ENCODE measurements at regions not wholly inside any gene's neighbourhood (a gene's known extent, or its start where the extent isn't known, plus 50 kb on each side); places are given as distances from the start of the nearest gene placed in this dataset.

- ATAC-seq (no peak), DNase-seq (no peak)
Measured at GRCh38 chr21:24894324-24894723, 713.0 kb downstream of the MRPL39 start.

DNA sequence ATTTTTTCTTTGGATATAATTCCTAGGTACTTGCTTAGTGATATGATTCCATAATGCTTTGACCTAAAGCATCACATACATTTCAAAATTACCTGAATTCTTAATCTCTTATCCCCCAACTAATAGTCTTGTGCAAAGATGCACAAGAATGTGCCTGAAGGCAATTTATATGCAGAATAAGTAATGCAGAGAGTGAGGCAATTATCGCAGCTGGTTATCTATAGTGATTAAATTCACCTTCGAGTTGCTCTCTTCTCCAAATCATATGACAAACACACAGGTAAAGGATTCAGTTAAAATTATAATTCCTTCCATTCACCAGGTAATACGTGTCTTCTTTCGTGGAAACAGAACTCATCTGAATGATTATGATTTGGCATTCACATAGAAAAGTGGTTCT lies 717.3 kb downstream of the MRPL39 start:
- no peak for ATAC-seq
- no peak for DNase-seq

DNA sequence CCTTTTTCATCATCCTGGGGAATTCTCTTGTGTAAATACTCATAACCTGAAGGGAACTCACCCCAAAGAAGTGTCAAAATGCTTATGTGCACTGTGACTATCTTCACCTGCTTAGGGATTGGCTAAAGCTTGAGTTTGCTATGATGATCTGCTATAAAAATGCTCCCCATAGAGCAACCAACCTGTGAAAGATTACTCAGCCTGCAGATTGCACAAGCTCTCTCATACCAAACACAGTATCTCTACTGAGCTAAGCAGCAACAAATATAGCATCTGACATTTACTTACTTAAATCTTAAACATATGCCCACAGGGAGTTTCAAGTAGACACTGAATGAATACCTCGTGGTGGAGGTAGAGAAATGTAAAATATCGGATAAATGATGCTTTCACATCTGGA lies 725.8 kb downstream of the MRPL39 start:
- no peak for DNase-seq
- ATAC-seq, result no peak

DNA sequence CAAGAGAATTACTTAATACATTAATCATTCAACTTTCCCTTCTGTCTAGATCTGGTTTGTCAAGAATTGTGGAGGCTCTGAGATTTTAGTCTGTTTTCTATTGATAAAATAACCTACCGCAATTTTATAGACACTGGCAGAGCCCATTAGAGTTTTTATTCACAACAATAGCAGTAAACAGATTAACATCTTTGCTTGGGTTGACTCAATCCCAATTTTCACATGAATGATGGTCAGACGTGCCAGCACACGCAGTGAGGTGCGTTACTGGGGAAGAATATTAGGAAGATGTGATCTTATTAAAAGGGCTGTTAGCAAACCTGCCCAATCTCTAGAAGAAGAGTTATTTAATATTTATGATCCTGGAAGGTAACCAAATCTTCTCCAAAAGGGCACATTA lies 736.6 kb downstream of the MRPL39 start:
- DNase-seq, result no peak
- ATAC-seq, result no peak

DNA sequence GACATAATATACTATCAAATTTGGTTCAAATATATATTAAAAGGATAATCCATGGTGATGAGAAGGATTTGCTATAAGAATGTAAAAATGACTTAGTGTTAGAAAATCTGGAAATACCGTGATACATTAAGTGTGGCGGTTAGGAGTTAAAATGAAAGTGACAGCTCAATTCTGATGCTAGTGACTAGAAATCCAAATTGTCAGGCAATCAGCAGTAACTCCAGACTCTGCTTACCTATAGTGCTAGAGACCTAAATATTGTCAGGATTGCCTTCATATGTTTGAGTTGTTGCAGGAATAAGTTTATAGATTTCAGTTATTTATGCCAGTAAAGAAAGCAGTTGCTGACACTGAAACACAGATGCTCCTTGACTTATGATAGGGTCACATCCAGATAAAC lies 737.4 kb downstream of the MRPL39 start:
- ATAC-seq (no peak), DNase-seq (no peak)

DNA sequence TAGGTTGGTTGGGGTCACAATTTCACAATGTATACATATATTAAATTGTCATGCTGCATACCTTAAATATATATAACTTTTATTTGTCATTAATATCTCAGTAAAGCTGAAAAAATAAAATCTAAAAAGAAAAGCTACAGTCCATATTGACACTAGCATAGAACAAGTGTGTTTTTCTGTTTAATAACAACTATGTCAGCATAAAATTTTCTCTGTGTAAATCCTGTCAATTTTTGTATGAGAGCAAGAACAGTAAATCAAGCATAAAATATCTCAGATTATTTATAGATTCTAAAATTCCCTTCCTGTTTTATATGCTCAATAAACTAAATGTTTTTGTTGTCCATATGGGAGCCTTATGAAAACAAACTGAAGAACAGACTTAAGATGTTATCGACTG lies 739.2 kb downstream of the MRPL39 start:
- DNase-seq, result no peak
- no peak for ATAC-seq

- DNase-seq (no peak), ATAC-seq (no peak)
Measured at GRCh38 chr21:24861471-24861870, 745.8 kb downstream of the MRPL39 start.

DNA sequence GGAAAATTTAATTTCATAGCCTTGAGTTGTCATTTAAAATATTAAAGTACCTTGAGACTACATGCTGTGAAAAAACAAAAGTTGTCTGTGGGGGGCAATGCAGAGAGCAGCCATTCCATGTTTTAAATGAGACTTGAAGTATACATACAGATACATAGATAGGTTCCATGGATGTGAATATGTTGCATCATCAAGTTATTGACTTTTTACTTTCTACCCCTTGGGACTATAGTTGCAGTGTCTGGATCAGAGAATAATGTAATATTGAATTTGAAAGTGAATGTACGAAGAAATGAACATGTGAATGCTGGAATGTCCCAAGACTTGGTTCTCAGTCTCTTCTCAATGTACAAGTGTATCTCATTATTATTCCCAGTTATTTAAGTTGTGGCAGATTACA lies 751.0 kb downstream of the MRPL39 start:
- no peak for DNase-seq
- ATAC-seq, result no peak

DNA sequence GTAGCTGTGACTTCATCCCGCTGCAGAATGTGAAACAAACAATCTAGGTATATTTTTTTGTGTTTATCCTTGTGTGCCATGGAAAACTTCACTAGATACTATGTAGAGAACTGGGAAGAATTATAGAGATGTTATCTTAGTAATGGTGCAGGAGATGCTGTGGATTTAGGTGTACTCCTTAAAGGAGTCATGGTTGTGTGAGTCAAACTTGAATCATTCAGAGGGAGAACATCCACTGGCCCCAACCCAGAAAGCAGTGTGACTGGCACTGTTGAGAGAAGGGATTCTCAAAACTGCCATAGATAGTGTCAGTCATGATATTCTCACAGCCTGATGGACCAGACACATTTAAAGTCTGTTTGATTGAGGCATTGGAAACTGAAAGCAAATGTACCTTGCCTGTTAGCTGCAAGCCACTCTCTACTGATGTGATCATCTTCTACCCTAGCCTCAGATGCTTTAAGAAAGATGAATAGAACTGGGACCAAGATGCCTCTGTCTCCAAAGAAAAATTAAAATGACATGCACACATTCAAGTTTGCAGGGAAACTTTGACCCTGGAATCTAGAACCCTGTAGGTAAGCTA lies 754.6 kb downstream of the MRPL39 start:
- no peak for DNase-seq
- no peak for ATAC-seq

DNA sequence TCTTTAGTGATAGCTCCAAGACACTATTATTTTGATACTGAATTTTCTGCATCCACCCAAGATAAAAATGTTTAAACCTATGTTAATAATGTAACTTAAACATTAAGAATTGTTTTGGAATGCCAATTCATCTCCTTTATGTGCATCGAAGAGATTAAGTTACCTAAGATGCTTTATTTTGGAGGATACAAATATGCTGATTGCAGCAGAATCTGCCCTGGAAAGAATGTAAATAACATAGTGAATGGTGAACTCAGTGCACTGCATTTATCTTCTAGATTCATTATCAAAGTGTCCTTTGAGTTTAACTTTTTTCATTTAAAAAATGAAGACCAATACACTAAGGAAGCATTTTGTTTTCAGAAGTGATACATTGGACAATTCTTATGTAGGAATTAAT lies 757.2 kb downstream of the MRPL39 start:
- DNase-seq (no peak), ATAC-seq (no peak)

DNA sequence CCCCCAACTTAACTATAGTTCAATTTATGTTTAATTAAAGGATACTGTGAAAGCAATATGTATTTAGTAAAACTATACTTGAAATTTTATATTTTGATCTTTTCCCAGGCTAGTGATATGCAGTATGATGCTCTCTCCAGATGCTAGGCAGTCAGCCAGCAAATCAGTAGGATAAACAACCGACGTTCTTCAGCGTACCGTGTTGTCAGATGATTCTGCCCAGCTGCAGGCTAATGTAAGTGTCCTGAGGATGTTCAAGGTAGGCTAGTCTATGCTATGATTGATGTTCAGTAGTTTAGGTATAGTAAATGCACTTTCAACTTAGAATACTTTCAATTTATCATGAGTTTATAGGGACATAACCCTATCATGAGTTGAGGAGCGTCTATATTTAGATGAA lies 762.6 kb downstream of the MRPL39 start:
- DNase-seq (no peak), ATAC-seq (no peak)

- DNase-seq (no peak), ATAC-seq (no peak)
Measured at GRCh38 chr21:24840287-24840686, 767.0 kb downstream of the MRPL39 start.

- DNase-seq, result no peak
- ATAC-seq, result no peak
Measured at GRCh38 chr21:24832961-24833360, 774.3 kb downstream of the MRPL39 start.

DNA sequence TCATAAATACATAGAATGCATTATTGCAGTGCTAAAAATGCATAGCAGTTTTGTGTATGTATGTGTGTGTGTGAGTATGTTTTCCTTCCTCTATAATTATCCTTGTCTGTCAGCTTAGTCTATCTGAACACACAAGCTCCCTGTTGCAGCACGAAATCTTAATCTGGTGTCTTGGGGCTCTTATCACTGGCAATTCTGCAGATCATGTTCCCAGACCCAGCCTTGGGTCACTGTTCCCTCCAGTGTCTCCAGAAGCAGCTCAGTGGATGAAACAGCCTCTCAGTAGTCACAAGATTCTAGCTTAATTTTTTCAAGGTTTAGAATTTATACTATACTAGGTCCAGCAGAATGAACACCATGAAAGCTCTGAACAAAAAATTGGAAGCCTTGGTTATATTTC lies 777.9 kb downstream of the MRPL39 start:
- no peak for DNase-seq
- ATAC-seq, result no peak

DNA sequence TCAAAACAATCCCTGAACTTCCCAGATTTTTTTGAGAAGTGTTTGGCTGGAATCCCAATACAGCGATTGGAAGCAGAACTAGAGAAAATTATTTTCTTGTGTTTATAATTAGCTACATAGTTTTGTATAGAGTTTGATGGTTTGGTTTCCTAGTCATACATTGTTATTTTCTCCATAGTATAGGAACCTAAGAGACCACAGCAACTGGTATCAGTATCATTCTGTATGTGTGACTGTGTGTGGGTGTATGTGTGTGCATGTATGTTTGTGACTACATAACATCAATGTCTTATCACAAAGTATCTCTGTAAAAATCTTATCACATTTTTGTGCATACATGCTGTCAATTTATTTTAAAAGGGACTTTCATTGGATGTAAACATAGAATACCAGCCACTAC lies 780.5 kb downstream of the MRPL39 start:
- ATAC-seq (no peak), DNase-seq (no peak)

GRCh38 chr21:24825348-24825747 lies 781.9 kb downstream of the MRPL39 start:
- ATAC-seq, result no peak

GRCh38 chr21:24824209-24824608 lies 783.1 kb downstream of the MRPL39 start:
- ATAC-seq (no peak), DNase-seq (no peak)

More at GRCh38 chr21:24825348-24825747, 781.9 kb downstream of the MRPL39 start:
- DNase-seq, result no peak

DNA sequence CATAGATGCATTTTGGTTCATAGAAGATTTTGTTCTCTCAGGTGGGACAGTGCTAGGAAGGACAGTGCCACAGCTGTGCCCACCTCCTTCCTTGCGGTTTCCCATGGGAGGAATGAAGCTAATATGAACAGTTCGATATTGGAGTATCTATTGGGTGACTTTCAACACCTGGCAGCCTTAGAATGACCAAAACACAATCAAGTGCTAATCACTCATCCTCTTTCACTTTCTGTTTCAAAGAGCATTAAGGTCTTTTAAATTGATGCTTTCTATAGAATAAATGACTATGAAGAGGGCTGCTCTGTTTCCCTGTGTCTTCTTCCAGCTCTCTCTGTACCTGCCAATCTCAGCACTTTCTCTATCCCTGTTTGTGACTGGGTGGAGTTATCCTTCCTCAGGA lies 784.0 kb downstream of the MRPL39 start:
- no peak for ATAC-seq
- no peak for DNase-seq

- no peak for ATAC-seq
- no peak for DNase-seq
Measured at GRCh38 chr21:24785033-24785432, 822.2 kb downstream of the MRPL39 start.

- ATAC-seq (no peak), DNase-seq (no peak)
Measured at GRCh38 chr21:24781146-24781545, 826.1 kb downstream of the MRPL39 start.

DNA sequence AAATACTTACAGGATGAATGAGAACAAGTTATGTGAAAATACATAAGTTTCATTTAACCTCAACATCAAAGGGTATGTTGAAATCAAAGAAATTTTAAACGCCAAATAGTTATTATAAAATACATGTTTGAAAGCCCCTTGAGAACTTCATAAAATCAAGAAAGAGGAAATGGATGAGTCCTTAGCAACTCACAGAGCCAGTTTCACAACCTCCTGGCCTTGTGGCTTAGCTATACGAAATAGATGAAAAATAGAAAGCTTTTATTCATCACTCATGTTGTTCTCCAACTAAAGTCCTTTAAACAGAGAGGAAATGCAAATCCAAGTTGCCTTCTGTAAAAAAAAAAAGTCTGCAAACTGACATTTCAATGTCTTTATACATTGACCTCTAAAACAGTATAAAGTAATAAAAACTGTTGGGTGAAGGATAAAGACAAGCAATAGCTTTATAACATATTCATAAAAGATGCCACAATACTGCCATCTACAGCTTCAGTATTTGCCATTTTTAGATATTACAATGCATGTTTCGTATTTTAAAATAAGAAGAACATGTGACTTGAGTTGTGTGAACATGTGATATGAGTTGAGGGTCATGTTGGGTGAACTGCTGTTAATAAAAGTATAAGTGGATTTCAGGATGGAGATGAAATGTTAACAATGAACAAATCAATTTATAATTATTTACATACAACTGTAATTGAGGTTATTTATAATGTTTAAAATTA lies 847.8 kb downstream of the MRPL39 start:
- no peak for ATAC-seq

DNA sequence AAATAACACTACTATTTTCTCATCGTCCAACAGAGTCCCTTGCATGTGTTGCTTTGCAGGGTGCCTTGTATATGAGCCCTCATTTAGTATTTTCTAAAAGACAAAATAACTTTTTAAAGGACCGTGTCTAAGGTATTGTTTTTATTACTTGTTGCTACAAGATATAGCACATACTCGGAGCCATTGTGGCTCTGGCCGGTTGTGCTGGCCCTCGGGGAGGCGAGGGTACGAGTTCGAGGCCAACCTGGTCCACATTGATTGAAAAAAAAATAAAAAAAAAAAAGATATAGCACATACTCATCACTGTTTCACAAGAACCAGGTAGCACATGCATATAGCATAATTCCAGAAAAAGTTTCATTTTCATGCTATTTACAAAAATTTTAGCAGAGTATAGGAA lies 869.2 kb downstream of the MRPL39 start:
- ATAC-seq, result no peak
- no peak for DNase-seq

More for the DNA sequence above, 847.8 kb downstream of the MRPL39 start:
- no peak for DNase-seq

DNA sequence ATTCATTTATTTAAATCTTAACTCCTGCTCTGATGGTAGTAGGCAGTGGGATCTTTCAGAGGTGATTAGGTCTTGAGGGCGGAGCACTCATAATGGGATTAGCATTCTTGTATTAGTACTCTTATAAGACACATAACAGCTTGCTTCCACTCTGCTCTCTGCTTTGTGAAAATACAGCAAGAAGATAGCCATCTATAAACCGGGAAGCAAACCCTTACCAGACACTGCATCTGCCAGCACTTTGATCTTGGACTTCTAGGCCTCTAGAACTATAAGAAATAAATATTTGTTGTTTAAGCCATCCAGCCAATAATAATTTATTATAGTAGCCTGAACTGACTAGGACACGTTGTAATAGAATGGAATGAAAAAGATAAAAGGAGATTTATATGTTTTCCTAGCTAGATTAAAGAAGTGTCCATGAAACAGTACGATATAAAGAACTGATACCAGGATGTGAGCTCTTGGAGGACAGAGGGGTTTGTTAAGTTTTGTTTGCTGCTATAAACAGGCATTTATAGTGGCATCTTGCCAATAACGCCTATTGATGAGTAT lies 869.9 kb downstream of the MRPL39 start:
- DNase-seq, result no peak
- ATAC-seq, result no peak

DNA sequence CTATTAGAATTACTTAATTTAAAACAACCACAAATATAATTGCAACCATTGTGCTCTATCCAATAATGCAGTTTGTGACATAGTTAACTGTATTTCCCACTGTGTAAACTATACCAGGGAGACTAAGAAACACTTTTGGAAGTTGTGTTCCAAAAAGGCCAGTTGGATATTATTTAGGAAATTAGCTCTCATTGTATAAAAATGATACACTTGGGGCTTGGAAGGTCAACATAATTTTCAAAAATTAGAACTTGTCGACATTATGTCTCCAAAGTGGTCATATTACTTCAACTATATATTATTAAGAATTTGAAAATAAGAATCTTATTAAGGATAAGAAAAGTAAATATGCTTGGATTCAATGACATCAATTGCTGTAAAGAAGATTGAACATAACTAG lies 876.6 kb downstream of the MRPL39 start:
- DNase-seq (no peak), ATAC-seq (no peak)
